HEK293T (cell line): ENCODE measurements at regions not wholly inside any gene's neighbourhood (a gene's known extent, or its start where the extent isn't known, plus 50 kb on each side); places are given as distances from the start of the nearest gene placed in this dataset.
"Not testable (repeated sequence)": the region's sequence is repeated elsewhere in the genome, so short reads cannot be mapped to it uniquely, and the experiment has no call there.

Source experiments
- CTCF ChIA-PET: fragments of 350-600 bp; formaldehyde crosslinking; extraction: SDS; loops from one replicate; lab custom pipeline; 2021; ENCODE audit warnings: antibody characterized with exemption, inconsistent platforms; lab: Yijun Ruan, JAX
- POLR2A ChIA-PET: fragments of 350-600 bp; formaldehyde crosslinking; extraction: SDS; loops from one replicate; lab custom pipeline; 2020; ENCODE audit warnings: antibody characterized with exemption, inconsistent platforms; lab: Yijun Ruan, JAX
- DNase-seq: peaks from one replicate; pipeline ENCODE4 v3.0.0; 2012; ENCODE audit warnings: mixed read lengths; ENCODE audit errors: extremely low spot score
- ARNT ChIP-seq: fragments of 450-650 bp; IDR thresholded peaks from 2 replicates; pipeline ENCODE4 v1.6.1; 2017; ENCODE audit warnings: mild to moderate bottlenecking
- BHLHE40 ChIP-seq: fragments of 450-650 bp; IDR thresholded peaks from 2 replicates; pipeline ENCODE4 v1.6.1; 2016; ENCODE audit warnings: mild to moderate bottlenecking, moderate library complexity, borderline replicate concordance
- CTBP1 ChIP-seq: fragments of 450-650 bp; IDR thresholded peaks from 2 replicates; pipeline ENCODE4 v1.6.1; 2016; ENCODE audit warnings: borderline replicate concordance
- ELF4 ChIP-seq: fragments of 450-650 bp; IDR thresholded peaks from 2 replicates; pipeline ENCODE4 v1.6.1; 2017; ENCODE audit warnings: antibody characterized with exemption
- FOXA1 ChIP-seq: fragments of 450-650 bp; IDR thresholded peaks from 2 replicates; pipeline ENCODE4 v1.6.1; 2016; ENCODE audit warnings: mild to moderate bottlenecking
- FOXK2 ChIP-seq: fragments of 450-650 bp; IDR thresholded peaks from 2 replicates; pipeline ENCODE4 v1.6.1; 2016; ENCODE audit warnings: mild to moderate bottlenecking
- FOXM1 ChIP-seq: fragments of 450-650 bp; IDR thresholded peaks from 2 replicates; pipeline ENCODE4 v1.6.1; 2017; ENCODE audit warnings: mild to moderate bottlenecking, borderline replicate concordance
- HDGF ChIP-seq: fragments of 450-650 bp; IDR thresholded peaks from 2 replicates; pipeline ENCODE4 v1.6.1; 2017; ENCODE audit warnings: antibody characterized with exemption, borderline replicate concordance
- L3MBTL2 ChIP-seq: fragments of 450-650 bp; conservative IDR thresholded peaks from 2 replicates; pipeline ENCODE4 v1.6.1; 2016; ENCODE audit warnings: mild to moderate bottlenecking
- LEF1 ChIP-seq: fragments of 450-650 bp; IDR thresholded peaks from 2 replicates; pipeline ENCODE4 v1.6.1; 2017; ENCODE audit warnings: mild to moderate bottlenecking, borderline replicate concordance
- NFRKB ChIP-seq: fragments of 450-650 bp; IDR thresholded peaks from 2 replicates; pipeline ENCODE4 v1.6.1; 2016; ENCODE audit warnings: mild to moderate bottlenecking, moderate library complexity
- SP1 ChIP-seq: fragments of 450-650 bp; IDR thresholded peaks from 2 replicates; pipeline ENCODE4 v1.6.1; 2017
- SUZ12 ChIP-seq: fragments of 450-650 bp; IDR thresholded peaks from 2 replicates; pipeline ENCODE4 v1.6.1; 2016; ENCODE audit warnings: mild to moderate bottlenecking
- TARDBP ChIP-seq: fragments of 450-650 bp; IDR thresholded peaks from 2 replicates; pipeline ENCODE4 v1.6.1; 2016
- ZNF384 ChIP-seq: fragments of 450-650 bp; IDR thresholded peaks from 2 replicates; pipeline ENCODE4 v1.6.1; 2016
- TF ChIP-seq, protein P1 (sequence below): fragments of 450-650 bp; IDR thresholded peaks from 2 replicates; pipeline ENCODE4 v1.6.1; 2016

DNA sequence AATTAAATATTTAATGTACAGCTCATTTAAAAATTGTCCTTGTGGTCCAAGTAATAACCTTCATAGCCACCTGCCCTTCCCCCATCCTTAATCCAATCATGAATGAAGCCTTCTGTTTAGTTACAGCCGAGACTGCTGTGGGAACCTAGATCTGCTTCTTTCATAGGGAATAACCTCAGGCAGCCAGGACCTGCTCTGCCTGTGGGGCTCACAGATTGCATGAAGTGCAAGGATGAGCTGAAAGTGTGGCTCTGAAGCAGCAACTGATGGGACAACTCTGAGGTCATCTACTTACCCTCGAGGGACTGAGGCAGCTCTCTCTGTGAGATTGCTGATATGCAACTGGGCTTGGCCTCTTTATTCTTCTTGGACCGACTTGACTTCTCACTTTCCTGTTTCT is 169.8 kb downstream of the POTEB3 start:
- TF ChIP-seq ELF4 (no peak), FOXK2 (no peak)
- TF ChIP-seq, protein P1, sequence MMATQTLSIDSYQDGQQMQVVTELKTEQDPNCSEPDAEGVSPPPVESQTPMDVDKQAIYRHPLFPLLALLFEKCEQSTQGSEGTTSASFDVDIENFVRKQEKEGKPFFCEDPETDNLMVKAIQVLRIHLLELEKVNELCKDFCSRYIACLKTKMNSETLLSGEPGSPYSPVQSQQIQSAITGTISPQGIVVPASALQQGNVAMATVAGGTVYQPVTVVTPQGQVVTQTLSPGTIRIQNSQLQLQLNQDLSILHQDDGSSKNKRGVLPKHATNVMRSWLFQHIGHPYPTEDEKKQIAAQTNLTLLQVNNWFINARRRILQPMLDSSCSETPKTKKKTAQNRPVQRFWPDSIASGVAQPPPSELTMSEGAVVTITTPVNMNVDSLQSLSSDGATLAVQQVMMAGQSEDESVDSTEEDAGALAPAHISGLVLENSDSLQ: no peak
- ChIA-PET POLR2A (no interaction called here), CTCF (interaction anchor here (1.2 kb wide), 1 partner anchor 14 kb away, joined by 3 read pairs; no protein-coding TSS in a partner anchor)
- no peak for DNase-seq

DNA sequence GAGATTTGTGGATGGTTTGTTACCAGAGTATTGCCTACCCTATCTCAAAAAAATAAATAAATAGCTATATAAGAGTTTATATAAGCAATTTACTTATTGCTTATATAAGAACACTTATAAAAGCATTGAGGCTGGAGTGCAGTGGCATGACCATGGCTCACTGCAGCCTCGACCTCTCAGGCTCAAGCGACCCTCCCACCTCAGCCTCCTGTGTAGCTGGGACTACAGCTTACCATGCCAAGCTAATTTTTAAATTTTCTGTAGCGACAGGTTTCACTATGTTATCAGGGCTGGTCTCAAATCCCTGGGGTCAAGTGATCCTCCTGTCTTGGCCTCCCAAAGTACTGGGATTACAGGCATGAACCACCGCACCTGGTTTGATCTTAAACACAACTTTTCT is 170.6 kb downstream of the POTEB3 start:
- POLR2A ChIA-PET, DNase-seq: not testable (repeated sequence)
- CTCF ChIA-PET: interaction anchor here (1.2 kb wide), 1 partner anchor 15 kb away, joined by 3 read pairs; no protein-coding TSS in a partner anchor

DNA sequence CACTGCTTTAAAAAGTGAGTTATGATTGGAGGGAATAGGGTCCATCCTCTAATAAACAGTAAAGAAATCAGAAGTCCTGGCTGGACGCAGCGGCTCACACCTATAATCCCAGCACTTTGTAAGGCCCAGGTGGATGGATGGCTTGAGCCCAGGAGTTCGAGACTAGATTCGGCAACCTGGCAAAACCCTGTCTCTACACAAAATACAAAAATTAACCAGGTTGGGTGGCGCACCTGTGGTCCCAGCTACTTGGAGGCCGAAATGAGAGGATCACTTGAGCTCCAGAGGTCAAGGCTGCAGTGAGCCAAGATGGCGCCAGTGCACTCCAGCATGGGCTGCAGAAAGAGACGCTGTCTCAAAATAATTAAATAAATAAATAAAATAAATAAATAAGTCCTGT is 171.2 kb downstream of the POTEB3 start:
- no peak for TF ChIP-seq ARNT
- TF ChIP-seq SP1: no peak
- TF ChIP-seq FOXA1: no peak
- TF ChIP-seq CTBP1: no peak
- TF ChIP-seq NFRKB: no peak
- no peak for TF ChIP-seq BHLHE40
- no peak for TF ChIP-seq HDGF
- no peak for DNase-seq
- POLR2A ChIA-PET: no interaction called here
- CTCF ChIA-PET: no interaction called here

DNA sequence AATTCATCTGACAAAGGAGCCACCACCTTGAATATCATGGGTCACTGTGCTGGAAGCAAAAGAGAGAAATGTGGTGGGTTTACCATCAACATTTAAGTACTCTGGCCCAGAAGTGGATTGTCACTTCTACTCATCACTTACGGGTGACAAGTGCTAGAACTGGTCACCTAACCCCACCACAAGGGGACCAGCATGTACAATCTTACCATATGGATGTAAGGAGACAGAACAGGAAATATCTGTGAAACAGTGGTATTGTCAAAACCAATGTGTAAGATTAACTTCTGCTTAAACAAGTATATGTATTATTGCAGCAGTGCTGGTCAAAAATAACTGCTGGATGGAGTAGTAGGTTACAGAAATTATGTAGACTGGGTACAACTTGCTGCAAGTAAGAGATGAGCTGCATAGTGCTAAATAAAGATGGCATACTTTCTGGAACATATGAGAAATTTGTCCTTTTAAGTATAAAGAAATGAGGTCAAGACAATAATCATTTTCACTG is 171.8 kb downstream of the POTEB3 start:
- POLR2A ChIA-PET: no interaction called here
- CTCF ChIA-PET: no interaction called here

DNA sequence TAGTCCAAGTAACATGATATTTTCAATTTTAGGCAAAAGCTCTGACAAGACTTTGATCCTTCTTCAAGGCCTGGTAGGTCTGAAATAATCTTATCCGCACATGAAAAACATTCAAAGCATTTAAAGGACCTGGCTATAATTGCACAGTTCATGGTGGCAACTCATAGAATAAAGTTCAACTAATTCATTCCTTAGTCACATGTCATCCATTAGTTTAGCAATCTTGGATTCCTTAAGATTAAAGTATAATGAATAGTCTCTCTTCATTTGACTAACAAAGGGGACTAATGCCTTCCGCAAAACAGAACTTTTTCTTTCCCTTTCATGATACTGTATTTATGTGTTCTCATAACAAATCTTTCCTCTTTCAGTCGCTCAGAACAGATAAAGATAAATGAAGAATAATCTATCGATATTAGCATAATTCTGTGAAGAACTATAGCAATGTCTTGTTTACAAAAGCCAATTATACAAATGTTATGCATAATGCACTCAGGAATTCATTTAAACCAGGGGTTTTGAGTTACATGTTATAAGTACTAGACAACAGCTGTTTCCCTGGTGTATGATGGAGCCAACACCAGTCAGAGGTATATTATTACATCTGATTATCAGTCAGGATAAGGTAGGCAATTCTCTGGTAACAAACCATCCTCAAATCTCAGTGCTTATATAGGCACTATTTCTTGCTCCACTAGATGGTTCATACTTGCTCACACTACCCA is 172.5 kb downstream of the POTEB3 start:
- POLR2A ChIA-PET: no interaction called here
- no peak for TF ChIP-seq FOXM1
- no peak for DNase-seq
- CTCF ChIA-PET: no interaction called here

More for the DNA sequence above, 171.8 kb downstream of the POTEB3 start:
- TF ChIP-seq SP1 (no peak), SUZ12 (no peak), TARDBP (no peak), ELF4 (no peak), FOXA1 (no peak), L3MBTL2 (no peak), NFRKB (no peak), FOXK2 (no peak), LEF1 (no peak), ZNF384 (no peak), HDGF (no peak), ARNT (no peak), FOXM1 (no peak), BHLHE40 (no peak)
- TF ChIP-seq, protein P1: no peak
- DNase-seq: no peak

DNA sequence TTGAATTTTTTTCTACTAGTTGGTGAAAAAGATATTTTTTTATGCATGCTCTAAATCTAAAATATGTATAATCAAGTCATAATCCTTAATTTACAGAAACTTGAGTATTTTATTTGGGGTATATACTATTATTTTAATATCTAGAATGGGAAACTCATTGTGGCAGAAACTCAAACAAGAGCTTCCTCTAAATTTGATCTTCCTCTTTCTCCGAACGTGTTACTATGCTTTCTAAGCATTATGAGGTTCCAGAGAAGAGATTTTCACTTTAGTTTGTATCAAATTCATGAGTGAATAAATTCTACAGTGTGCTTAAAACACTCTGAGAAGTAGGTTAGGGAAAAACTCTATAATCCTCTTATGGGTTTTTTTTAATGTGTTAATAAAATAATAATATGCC is 173.1 kb downstream of the POTEB3 start:
- TF ChIP-seq L3MBTL2 (no peak), ELF4 (no peak), FOXK2 (no peak), CTBP1 (no peak), SUZ12 (no peak), FOXM1 (no peak), HDGF (no peak), SP1 (no peak), NFRKB (no peak), FOXA1 (no peak), ARNT (no peak), TARDBP (no peak), ZNF384 (no peak), LEF1 (no peak), BHLHE40 (no peak)
- TF ChIP-seq, protein P1: no peak
- ChIA-PET CTCF (no interaction called here), POLR2A (no interaction called here)
- no peak for DNase-seq

DNA sequence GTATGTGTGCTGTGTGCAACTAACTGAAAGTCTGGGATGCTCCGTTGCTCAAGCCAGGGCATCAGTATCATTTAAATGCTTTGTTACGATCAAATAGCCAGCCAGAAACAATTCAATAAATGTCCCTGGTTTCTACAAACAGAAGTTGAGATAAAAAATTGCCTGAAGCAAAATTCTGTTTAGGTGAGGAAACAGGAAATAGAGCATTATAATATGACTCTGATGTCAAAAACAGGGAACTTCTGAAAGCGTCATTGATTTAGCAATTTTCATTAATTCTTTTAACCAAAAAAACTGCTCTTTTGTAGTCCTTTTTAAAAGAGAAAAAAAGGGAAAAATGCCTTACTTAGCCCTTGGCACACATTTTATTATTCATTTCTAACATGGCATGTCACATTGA is 174.7 kb downstream of the POTEB3 start:
- CTCF ChIA-PET, DNase-seq, POLR2A ChIA-PET: not testable (repeated sequence)

DNA sequence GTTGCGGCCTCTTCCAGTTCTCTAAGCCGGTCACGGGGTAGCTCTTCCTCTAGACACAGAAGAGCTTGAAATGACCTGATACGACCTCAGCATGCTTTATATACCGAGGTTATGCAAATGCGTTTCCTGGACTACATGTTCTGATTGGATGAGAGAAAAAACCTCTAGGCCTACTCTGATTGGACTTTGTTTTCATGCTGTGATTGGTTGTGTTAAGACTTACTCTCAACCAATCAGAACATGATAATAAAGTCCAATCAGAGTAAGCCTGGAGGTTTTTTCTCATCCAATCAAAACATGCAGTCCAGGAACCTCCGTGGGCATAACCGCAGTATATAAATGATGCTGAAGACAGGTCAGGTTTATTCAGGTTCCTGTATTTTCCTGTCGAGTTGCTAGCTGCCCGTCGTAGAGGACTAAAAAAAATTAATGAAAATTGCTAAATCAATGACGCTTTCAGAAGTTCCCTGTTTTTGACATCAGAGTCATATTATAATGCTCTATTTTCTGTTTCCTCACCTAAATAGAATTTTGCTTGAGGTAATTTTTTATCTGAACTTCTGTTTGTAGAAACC is 177.4 kb downstream of the POTEB3 start:
- CTCF ChIA-PET: no interaction called here
- no peak for DNase-seq
- POLR2A ChIA-PET: no interaction called here
- TF ChIP-seq HDGF: no peak
- TF ChIP-seq BHLHE40: no peak
- TF ChIP-seq SP1: no peak
- TF ChIP-seq FOXM1: no peak
- no peak for TF ChIP-seq LEF1
- TF ChIP-seq NFRKB: no peak
- TF ChIP-seq, protein P1: no peak
- TF ChIP-seq CTBP1: no peak
- TF ChIP-seq ZNF384: no peak
- TF ChIP-seq ARNT: no peak
- no peak for TF ChIP-seq TARDBP
- no peak for TF ChIP-seq SUZ12
- TF ChIP-seq L3MBTL2: no peak
